DND-41 (cell line): ENCODE measurements at regions not wholly inside any gene's neighbourhood (a gene's known extent, or its start where the extent isn't known, plus 50 kb on each side); places are given as distances from the start of the nearest gene placed in this dataset.

Source experiments
- CTCF ChIP-seq: IDR thresholded peaks from 2 replicates; pipeline ENCODE4 v1.5.1; 2012; ENCODE audit warnings: borderline replicate concordance, low read length, moderate library complexity, mild to moderate bottlenecking; ENCODE audit not compliant: poor library complexity, severe bottlenecking; ENCODE audit errors: extremely low read depth
- EZH2 ChIP-seq: IDR thresholded peaks from 3 replicates; pipeline ENCODE4 v1.6.1; 2012; ENCODE audit warnings: borderline replicate concordance, low read depth, mild to moderate bottlenecking, moderate library complexity, low read length, inconsistent platforms; ENCODE audit not compliant: severe bottlenecking

- TF ChIP-seq CTCF (no peak), EZH2 (no peak)
Measured at GRCh38 chr16:60074378-60074777, 1340.3 kb upstream of the GOT2 start.
